Keratinocyte (primary cell): ENCODE measurements at regions not wholly inside any gene's neighbourhood (a gene's known extent, or its start where the extent isn't known, plus 50 kb on each side); places are given as distances from the start of the nearest gene placed in this dataset.

Experiments used
- CTCF ChIP-seq, 3 experiments: IDR thresholded peaks in 1 of 3; conservative IDR thresholded peaks in 1 of 3; optimal IDR thresholded peaks in 1 of 3; 2 replicates in 2 of 3; 3 replicates in 1 of 3; pipeline versions ENCODE3 to v1.5.1; 2011; ENCODE audit warnings: low read length in 3 of 3, mild to moderate bottlenecking in 3 of 3, moderate library complexity in 2 of 3, control low read depth in 1 of 3, inconsistent platforms in 1 of 3; ENCODE audit not compliant: insufficient read depth in 2 of 3; ENCODE audit errors: extremely low read depth in 1 of 3
- EZH2 ChIP-seq: IDR thresholded peaks from one replicate; pipeline ENCODE4 v1.6.1; 2012; ENCODE audit warnings: inconsistent platforms, mild to moderate bottlenecking, low read length, moderate library complexity

GRCh38 chr2:57343391-57344006 lies 703.1 kb upstream of the VRK2 start:
- no peak for TF ChIP-seq CTCF (optimal IDR thresholded peaks at IDR 0.05 in 1 of 3, IDR thresholded peaks at IDR 0.05 in 1 of 3, conservative IDR thresholded peaks at IDR 0.05 in 1 of 3; ENCODE audit: extremely low read depth in 1 of 3, insufficient read depth in 2 of 3, low read length in 3 of 3)
- TF ChIP-seq EZH2 = no peak
